Gastrocnemius medialis (tissue), 4 donors: ENCODE measurements at regions not wholly inside any gene's neighbourhood (a gene's known extent, or its start where the extent isn't known, plus 50 kb on each side); places are given as distances from the start of the nearest gene placed in this dataset.

Experiments used
- POLR2A ChIP-seq, 2 donors: fragments of 450-650 bp; IDR thresholded peaks; one replicate each; pipeline ENCODE4 v1.6.1; 2017; ENCODE audit warnings: antibody characterized with exemption in 2 of 2, mild to moderate bottlenecking in 2 of 2, moderate library complexity in 2 of 2
- TF ChIP-seq, protein P1 (sequence below), 5 experiments: fragments of 450-650 bp in 3 of 5; fragments of 200-600 bp in 2 of 5; sonication (generic) in 2 of 5; IDR thresholded peaks in 4 of 5; conservative IDR thresholded peaks in 1 of 5; 1 replicate in 4 of 5; 2 replicates in 1 of 5; pipeline ENCODE4 v1.5.1; 2016 to 2019; ENCODE audit warnings: antibody characterized with exemption in 5 of 5, mild to moderate bottlenecking in 3 of 5, moderate library complexity in 3 of 5

DNA sequence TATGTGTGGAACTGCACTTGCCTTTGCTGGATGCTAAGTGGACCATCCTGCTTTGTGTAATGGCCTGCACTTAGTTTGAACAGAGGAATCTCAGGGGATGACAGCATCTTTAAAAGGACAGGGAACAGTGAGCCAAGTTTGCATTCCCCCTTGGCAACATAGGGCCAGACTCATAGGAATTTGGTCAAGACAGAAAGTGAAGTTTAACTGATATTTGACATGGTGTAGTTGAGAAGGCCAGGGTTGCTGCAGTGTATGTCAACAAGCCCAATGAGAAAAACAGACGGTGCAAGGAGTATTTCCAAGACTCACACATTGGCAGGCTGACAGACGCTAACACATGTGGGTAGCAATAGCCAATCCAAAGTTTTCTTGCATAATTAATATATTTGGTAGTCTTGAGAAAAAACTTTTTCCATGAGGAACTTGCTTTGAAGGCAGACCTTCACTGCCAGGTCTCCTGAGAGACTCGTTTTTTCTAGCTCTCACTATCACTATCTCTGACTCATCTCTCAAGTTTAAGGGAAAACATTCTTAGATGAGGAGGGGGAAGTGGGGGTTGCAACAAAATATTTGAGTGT lies 213.8 kb downstream of the IBTK start:
- no peak for TF ChIP-seq POLR2A (IDR thresholded peaks at IDR 0.05)
- TF ChIP-seq, protein P1, sequence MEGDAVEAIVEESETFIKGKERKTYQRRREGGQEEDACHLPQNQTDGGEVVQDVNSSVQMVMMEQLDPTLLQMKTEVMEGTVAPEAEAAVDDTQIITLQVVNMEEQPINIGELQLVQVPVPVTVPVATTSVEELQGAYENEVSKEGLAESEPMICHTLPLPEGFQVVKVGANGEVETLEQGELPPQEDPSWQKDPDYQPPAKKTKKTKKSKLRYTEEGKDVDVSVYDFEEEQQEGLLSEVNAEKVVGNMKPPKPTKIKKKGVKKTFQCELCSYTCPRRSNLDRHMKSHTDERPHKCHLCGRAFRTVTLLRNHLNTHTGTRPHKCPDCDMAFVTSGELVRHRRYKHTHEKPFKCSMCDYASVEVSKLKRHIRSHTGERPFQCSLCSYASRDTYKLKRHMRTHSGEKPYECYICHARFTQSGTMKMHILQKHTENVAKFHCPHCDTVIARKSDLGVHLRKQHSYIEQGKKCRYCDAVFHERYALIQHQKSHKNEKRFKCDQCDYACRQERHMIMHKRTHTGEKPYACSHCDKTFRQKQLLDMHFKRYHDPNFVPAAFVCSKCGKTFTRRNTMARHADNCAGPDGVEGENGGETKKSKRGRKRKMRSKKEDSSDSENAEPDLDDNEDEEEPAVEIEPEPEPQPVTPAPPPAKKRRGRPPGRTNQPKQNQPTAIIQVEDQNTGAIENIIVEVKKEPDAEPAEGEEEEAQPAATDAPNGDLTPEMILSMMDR (IDR thresholded peaks at IDR 0.05 in 4 of 5, conservative IDR thresholded peaks at IDR 0.05 in 1 of 5), result no peak
